ENCODE measurements at regions not wholly inside any gene's neighbourhood (a gene's known extent, or its start where the extent isn't known, plus 50 kb on each side); places are given as distances from the start of the nearest gene placed in this dataset.

- no peak for TF ChIP-seq ZNF274 (IDR thresholded peaks at IDR 0.05; ENCODE audit: low read depth, low read length)
- no peak for TF ChIP-seq SUZ12 (IDR thresholded peaks at IDR 0.05; ENCODE audit: extremely low read depth, insufficient read depth, insufficient read length)
These were observed 239.6 kb upstream of the ASCC3 start for GRCh38 chr6:101120747-101121146.

Measured in NT2/D1 (cell line).